Glutamatergic neuron (in vitro differentiated cells): ENCODE measurements at regions not wholly inside any gene's neighbourhood (a gene's known extent, or its start where the extent isn't known, plus 50 kb on each side); places are given as distances from the start of the nearest gene placed in this dataset.

Experiments
- DNase-seq: peaks from one replicate; pipeline ENCODE4 v3.0.0; 2022
- H3K27ac Mint-ChIP-seq: one replicate; pipeline ENCODE4 v1.8.0; 2020; ENCODE audit warnings: mild to moderate bottlenecking, mixed read lengths, inconsistent platforms; ENCODE audit not compliant: unreplicated experiment
- H3K27me3 Mint-ChIP-seq: one replicate; pipeline ENCODE4 v1.8.0; 2020; ENCODE audit warnings: mild to moderate bottlenecking, moderate library complexity, mixed read lengths, inconsistent platforms; ENCODE audit not compliant: unreplicated experiment
- H3K36me3 Mint-ChIP-seq: one replicate; pipeline ENCODE4 v1.8.0; 2020; ENCODE audit warnings: mild to moderate bottlenecking, mixed read lengths, inconsistent platforms; ENCODE audit not compliant: unreplicated experiment
- H3K4me1 Mint-ChIP-seq: one replicate; pipeline ENCODE4 v1.8.0; 2020; ENCODE audit warnings: mild to moderate bottlenecking, low read depth, mixed read lengths, inconsistent platforms; ENCODE audit not compliant: unreplicated experiment
- H3K4me3 Mint-ChIP-seq: one replicate; pipeline ENCODE4 v1.8.0; 2020; ENCODE audit warnings: mild to moderate bottlenecking, mixed read lengths, inconsistent platforms; ENCODE audit not compliant: unreplicated experiment
- H3K9me3 Mint-ChIP-seq: one replicate; pipeline ENCODE4 v1.8.0; 2020; ENCODE audit warnings: mild to moderate bottlenecking, moderate library complexity, mixed read lengths, inconsistent platforms; ENCODE audit not compliant: unreplicated experiment
- CTCF ChIP-seq: fragments of 200-600 bp; sonication (generic); IDR thresholded peaks from one replicate; pipeline ENCODE4 v1.5.0; 2021; ENCODE audit not compliant: partially characterized antibody, unreplicated experiment

GRCh38 chr9:135301271-135302263 lies 178.0 kb upstream of the PPP1R26 start:
- H3K9me3 Mint-ChIP-seq = peaks cover 4% of the 10 kb centered on the region
- no peak for DNase-seq
- H3K36me3 Mint-ChIP-seq = peaks cover 12% of the 10 kb centered on the region
- no peak overlapping the region for H3K4me3 Mint-ChIP-seq
- H3K27me3 Mint-ChIP-seq = peaks cover 12% of the 10 kb centered on the region
- H3K27ac Mint-ChIP-seq = no peak overlapping the region
- TF ChIP-seq CTCF = no peak
- H3K4me1 Mint-ChIP-seq = peaks cover 18% of the 10 kb centered on the region

DNA sequence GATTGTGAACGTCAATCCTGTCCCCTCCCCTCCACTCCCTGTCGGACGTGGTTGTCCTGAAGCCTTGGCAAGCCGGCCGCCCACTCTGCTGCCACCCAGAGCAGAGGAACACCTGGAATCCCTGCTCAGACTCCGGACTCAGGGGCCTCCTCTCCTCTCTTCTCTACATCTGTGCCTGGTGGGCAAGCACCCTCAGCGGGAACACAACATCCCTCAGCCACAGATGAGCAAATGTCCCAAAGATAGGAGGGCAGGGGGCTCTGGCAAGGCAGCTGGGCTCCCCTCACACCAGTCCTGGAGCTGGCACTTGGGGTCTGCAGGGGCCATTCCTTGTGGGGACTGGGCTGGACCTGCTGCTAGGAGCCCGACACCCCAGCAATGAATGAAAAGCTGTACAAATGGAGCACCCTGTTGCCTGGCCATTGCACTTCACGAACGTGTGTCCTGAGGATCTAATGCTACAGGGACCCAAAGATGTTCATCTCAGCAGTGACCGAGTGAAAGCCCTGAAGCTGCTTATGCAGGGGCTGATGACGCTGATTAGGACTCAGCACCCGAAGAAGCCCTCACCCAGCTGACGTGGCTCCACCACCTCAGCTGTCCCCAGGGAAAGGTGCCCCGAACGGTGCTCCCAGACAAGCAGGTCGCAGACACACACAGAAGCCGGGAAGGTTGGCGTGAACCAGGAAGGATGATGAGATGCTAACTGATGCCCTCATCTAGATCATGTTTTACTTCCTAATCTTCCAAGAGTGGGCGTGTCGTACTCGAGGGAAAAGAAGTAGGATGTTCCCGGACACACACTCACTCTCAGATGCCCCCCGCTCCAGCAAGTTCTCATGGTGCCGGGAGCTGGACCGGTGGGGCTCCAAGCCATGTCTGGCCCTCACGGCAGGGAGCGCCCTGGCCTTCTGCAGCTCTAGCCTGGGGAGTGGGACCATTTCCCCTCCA lies 177.0 kb upstream of the PPP1R26 start:
- Mint-ChIP-seq H3K9me3 (peaks cover 4% of the 10 kb centered on the region), H3K27ac (no peak overlapping the region), H3K4me3 (no peak overlapping the region), H3K36me3 (peaks cover 12% of the 10 kb centered on the region), H3K4me1 (peaks cover 24% of the 10 kb centered on the region), H3K27me3 (peaks cover 13% of the 10 kb centered on the region)
- DNase-seq = no peak
- TF ChIP-seq CTCF = no peak

DNA sequence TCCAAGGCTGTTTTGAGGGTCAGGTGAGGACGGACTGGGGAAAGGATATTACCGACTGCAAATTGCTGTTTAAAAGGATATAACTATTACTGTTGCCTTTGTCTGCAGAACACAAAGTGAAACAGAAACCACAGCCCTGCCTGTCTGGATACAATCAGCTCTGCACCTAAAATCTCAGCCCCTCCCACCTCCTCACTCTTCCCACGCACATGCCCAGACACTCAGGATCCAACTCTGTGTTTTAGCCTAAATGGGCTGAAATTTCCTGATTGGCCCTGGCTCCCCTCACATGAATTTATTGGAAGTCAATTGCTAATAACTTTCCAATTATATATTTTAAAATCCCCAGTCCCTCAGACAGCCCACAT lies 176.3 kb upstream of the PPP1R26 start:
- H3K9me3 Mint-ChIP-seq = peaks cover 4% of the 10 kb centered on the region
- H3K27me3 Mint-ChIP-seq = peaks cover 15% of the 10 kb centered on the region
- DNase-seq = no peak
- peaks cover 12% of the 10 kb centered on the region for H3K36me3 Mint-ChIP-seq
- H3K4me1 Mint-ChIP-seq = peaks cover 24% of the 10 kb centered on the region
- H3K27ac Mint-ChIP-seq = no peak overlapping the region
- H3K4me3 Mint-ChIP-seq = no peak overlapping the region
- no peak for TF ChIP-seq CTCF

DNA sequence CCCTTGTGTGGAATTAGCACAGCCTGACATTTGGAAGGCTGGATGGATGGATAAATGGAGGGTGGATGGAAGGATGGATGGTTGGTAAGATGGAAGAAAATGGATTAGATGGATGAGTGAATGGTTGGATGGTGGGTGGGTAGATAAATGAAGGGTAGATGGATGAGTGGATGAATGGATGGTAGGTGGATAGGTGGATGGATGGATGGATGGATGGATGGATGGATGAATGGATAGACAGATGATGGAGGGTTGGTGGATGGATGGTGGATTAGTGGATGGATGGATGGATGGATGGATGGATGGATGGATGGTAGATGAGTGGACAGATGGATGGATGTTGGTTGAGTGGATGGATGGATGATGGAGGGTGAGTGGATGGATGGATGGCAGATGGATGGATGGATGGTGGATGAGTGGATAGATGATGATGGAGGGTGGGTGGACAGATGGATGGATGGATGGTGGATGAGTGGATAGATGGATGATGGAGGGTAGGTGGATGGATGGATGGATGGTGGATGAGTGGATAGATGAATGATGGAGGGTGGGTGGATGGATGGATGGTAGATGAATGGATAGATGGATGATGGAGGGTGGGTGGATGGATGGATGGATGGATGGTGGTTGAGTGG lies 175.6 kb upstream of the PPP1R26 start:
- peaks cover 13% of the 10 kb centered on the region for H3K27me3 Mint-ChIP-seq
- no peak for TF ChIP-seq CTCF
- H3K36me3 Mint-ChIP-seq = peaks cover 12% of the 10 kb centered on the region
- no peak overlapping the region for H3K4me3 Mint-ChIP-seq
- H3K4me1 Mint-ChIP-seq = peaks cover 26% of the 10 kb centered on the region
- no peak overlapping the region for H3K27ac Mint-ChIP-seq
- H3K9me3 Mint-ChIP-seq = peaks cover 8% of the 10 kb centered on the region
- DNase-seq = no peak
